Endodermal cell (in vitro differentiated cells): ENCODE measurements at regions not wholly inside any gene's neighbourhood (a gene's known extent, or its start where the extent isn't known, plus 50 kb on each side); places are given as distances from the start of the nearest gene placed in this dataset.

Experiments used
- DNase-seq: peaks from one replicate; pipeline ENCODE4 v3.0.0-alpha.2; 2017
- H3K27ac ChIP-seq: 2 replicates; pipeline ENCODE4 v1.5.1; 2013; ENCODE audit warnings: mild to moderate bottlenecking, low read depth, low read length, moderate library complexity
- H3K27me3 ChIP-seq: 2 replicates; pipeline ENCODE4 v1.6.1; 2013; ENCODE audit warnings: mild to moderate bottlenecking, low read length, moderate library complexity; ENCODE audit not compliant: insufficient read depth, control insufficient read depth, poor library complexity, severe bottlenecking
- H3K36me3 ChIP-seq: 2 replicates; pipeline ENCODE4 v1.7.0; 2013; ENCODE audit warnings: mild to moderate bottlenecking, low read length, moderate library complexity; ENCODE audit not compliant: control insufficient read depth, insufficient read depth
- H3K4me1 ChIP-seq: one replicate; pipeline ENCODE4 v1.7.0; 2013; ENCODE audit warnings: low read length; ENCODE audit not compliant: control insufficient read depth, insufficient read depth
- H3K4me3 ChIP-seq: 2 replicates; pipeline ENCODE4 v1.5.1; 2013; ENCODE audit warnings: mild to moderate bottlenecking, low read length, moderate library complexity
- H3K9ac ChIP-seq: 2 replicates; pipeline ENCODE4 v1.6.1; 2013; ENCODE audit warnings: mild to moderate bottlenecking, low read length, moderate library complexity; ENCODE audit not compliant: poor library complexity, severe bottlenecking; ENCODE audit errors: extremely low read depth
- H3K9me3 ChIP-seq: 2 replicates; pipeline ENCODE4 v1.6.1; 2013; ENCODE audit warnings: mild to moderate bottlenecking, low read length, moderate library complexity; ENCODE audit not compliant: control insufficient read depth
- H3K27ac Mint-ChIP-seq: 2 replicates; pipeline ENCODE4 v1.8.0; 2020; ENCODE audit warnings: mixed read lengths
- H3K27me3 Mint-ChIP-seq: 2 replicates; pipeline ENCODE4 v1.8.0; 2021; ENCODE audit warnings: mild to moderate bottlenecking, mixed read lengths; ENCODE audit not compliant: insufficient read depth
- H3K36me3 Mint-ChIP-seq: 2 replicates; pipeline ENCODE4 v1.8.0; 2020; ENCODE audit warnings: low read depth, mixed read lengths
- H3K4me1 Mint-ChIP-seq: 2 replicates; pipeline ENCODE4 v1.8.0; 2020; ENCODE audit warnings: mixed read lengths
- H3K4me3 Mint-ChIP-seq: 2 replicates; pipeline ENCODE4 v1.8.0; 2020; ENCODE audit warnings: mild to moderate bottlenecking, moderate library complexity, mixed read lengths
- H3K9me3 Mint-ChIP-seq: 2 replicates; pipeline ENCODE4 v1.8.0; 2020; ENCODE audit warnings: mild to moderate bottlenecking, mixed read lengths
- CTCF ChIP-seq: fragments of 200-600 bp; sonication (generic); conservative IDR thresholded peaks from 2 replicates; pipeline ENCODE4 v1.5.0; 2021; ENCODE audit warnings: antibody characterized with exemption, mild to moderate bottlenecking
- WGBS, 2 experiments: methylation state at CpG; one replicate each; pipeline versions ENCODE4 v1.1.5 to v1.1.7; 2013; ENCODE audit warnings: missing lambda C conversion rate in 2 of 2, mixed read lengths in 1 of 2; ENCODE audit not compliant: insufficient coverage in 1 of 2, insufficient read length in 1 of 2; 5-methylcytosine and 5-hydroxymethylcytosine counted together

GRCh38 chr9:87122947-87123685 lies 175.8 kb upstream of the GAS1 start:
- H3K4me1 ChIP-seq: no peaks in the 10 kb centered on the region
- DNase-seq: no peak
- no peak overlapping the region for H3K4me3 Mint-ChIP-seq
- peaks cover 4% of the 10 kb centered on the region for H3K27me3 Mint-ChIP-seq
- no peaks in the 10 kb centered on the region for H3K9me3 ChIP-seq
- no peak overlapping the region for H3K27ac ChIP-seq
- no peaks in the 10 kb centered on the region for H3K4me1 Mint-ChIP-seq
- TF ChIP-seq CTCF: no peak
- no peak overlapping the region for H3K4me3 ChIP-seq
- H3K9ac ChIP-seq: no peak overlapping the region
- H3K27ac Mint-ChIP-seq: no peak overlapping the region
- no peaks in the 10 kb centered on the region for H3K36me3 Mint-ChIP-seq
- H3K9me3 Mint-ChIP-seq: no peaks in the 10 kb centered on the region
- no peaks in the 10 kb centered on the region for H3K27me3 ChIP-seq
- WGBS, 2 experiments: 75 to 82% methylated on average over 3 to 6 of the region's 6 CpGs
- H3K36me3 ChIP-seq: no peaks in the 10 kb centered on the region

- Histone ChIP-seq H3K27me3 (no peaks in the 10 kb centered on the region), H3K36me3 (no peaks in the 10 kb centered on the region), H3K4me1 (no peaks in the 10 kb centered on the region), H3K4me3 (no peak overlapping the region), H3K9me3 (no peaks in the 10 kb centered on the region), H3K9ac (no peak overlapping the region), H3K27ac (no peak overlapping the region)
- H3K9me3 Mint-ChIP-seq: no peaks in the 10 kb centered on the region
- peaks cover 4% of the 10 kb centered on the region for H3K27me3 Mint-ChIP-seq
- TF ChIP-seq CTCF: no peak
- DNase-seq: no peak
- H3K36me3 Mint-ChIP-seq: no peaks in the 10 kb centered on the region
- H3K27ac Mint-ChIP-seq: no peak overlapping the region
- H3K4me1 Mint-ChIP-seq: no peaks in the 10 kb centered on the region
- 84% methylated on average over 3 of the region's 3 CpGs; no CpG with 5 or more reads in 1 of the 2 experiments for WGBS, 2 experiments
- H3K4me3 Mint-ChIP-seq: no peak overlapping the region
Measured at GRCh38 chr9:87123830-87124229, 176.5 kb upstream of the GAS1 start.

- 91 to 99% methylated on average over 3 of the region's 3 CpGs for WGBS, 2 experiments
- Histone ChIP-seq H3K4me1 (no peaks in the 10 kb centered on the region), H3K36me3 (no peaks in the 10 kb centered on the region), H3K27me3 (no peaks in the 10 kb centered on the region), H3K4me3 (no peak overlapping the region), H3K27ac (no peak overlapping the region), H3K9me3 (peaks cover 8% of the 10 kb centered on the region), H3K9ac (no peak overlapping the region)
- peaks cover 4% of the 10 kb centered on the region for H3K27me3 Mint-ChIP-seq
- no peaks in the 10 kb centered on the region for H3K36me3 Mint-ChIP-seq
- no peak for DNase-seq
- TF ChIP-seq CTCF: no peak
- peaks cover 8% of the 10 kb centered on the region for H3K9me3 Mint-ChIP-seq
- H3K4me1 Mint-ChIP-seq: no peaks in the 10 kb centered on the region
- no peak overlapping the region for H3K27ac Mint-ChIP-seq
- no peak overlapping the region for H3K4me3 Mint-ChIP-seq
Measured at GRCh38 chr9:87125819-87126218, 178.5 kb upstream of the GAS1 start.
